Adrenal gland (tissue), 5 donors: ENCODE measurements at regions not wholly inside any gene's neighbourhood (a gene's known extent, or its start where the extent isn't known, plus 50 kb on each side); places are given as distances from the start of the nearest gene placed in this dataset.

Experiments used
- POLR2A ChIP-seq, 2 donors: fragments of 450-650 bp; IDR thresholded peaks; one replicate each; pipeline ENCODE4 v1.6.1; 2017; ENCODE audit warnings: antibody characterized with exemption in 2 of 2, mild to moderate bottlenecking in 2 of 2, moderate library complexity in 1 of 2
- TF ChIP-seq, protein P1 (sequence below), 6 experiments: fragments of 450-650 bp in 4 of 6; fragments of 200-600 bp in 2 of 6; sonication (generic) in 1 of 6; IDR thresholded peaks; 1 replicate in 5 of 6; 2 replicates in 1 of 6; pipeline versions ENCODE4 v1.5.1 to v1.8.0; 2016 to 2021; ENCODE audit warnings: antibody characterized with exemption in 6 of 6, mild to moderate bottlenecking in 2 of 6, moderate library complexity in 1 of 6
- donor health status: DM: no; HTN: no; CAD: no.

- TF ChIP-seq, protein P1, sequence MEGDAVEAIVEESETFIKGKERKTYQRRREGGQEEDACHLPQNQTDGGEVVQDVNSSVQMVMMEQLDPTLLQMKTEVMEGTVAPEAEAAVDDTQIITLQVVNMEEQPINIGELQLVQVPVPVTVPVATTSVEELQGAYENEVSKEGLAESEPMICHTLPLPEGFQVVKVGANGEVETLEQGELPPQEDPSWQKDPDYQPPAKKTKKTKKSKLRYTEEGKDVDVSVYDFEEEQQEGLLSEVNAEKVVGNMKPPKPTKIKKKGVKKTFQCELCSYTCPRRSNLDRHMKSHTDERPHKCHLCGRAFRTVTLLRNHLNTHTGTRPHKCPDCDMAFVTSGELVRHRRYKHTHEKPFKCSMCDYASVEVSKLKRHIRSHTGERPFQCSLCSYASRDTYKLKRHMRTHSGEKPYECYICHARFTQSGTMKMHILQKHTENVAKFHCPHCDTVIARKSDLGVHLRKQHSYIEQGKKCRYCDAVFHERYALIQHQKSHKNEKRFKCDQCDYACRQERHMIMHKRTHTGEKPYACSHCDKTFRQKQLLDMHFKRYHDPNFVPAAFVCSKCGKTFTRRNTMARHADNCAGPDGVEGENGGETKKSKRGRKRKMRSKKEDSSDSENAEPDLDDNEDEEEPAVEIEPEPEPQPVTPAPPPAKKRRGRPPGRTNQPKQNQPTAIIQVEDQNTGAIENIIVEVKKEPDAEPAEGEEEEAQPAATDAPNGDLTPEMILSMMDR (IDR thresholded peaks at IDR 0.05) = no peak
- no peak for TF ChIP-seq POLR2A (IDR thresholded peaks at IDR 0.05)
These were observed 446.0 kb upstream of the EPHA3 start for GRCh38 chr3:88661433-88661824.
